HEK293 (cell line): ENCODE measurements at regions not wholly inside any gene's neighbourhood (a gene's known extent, or its start where the extent isn't known, plus 50 kb on each side); places are given as distances from the start of the nearest gene placed in this dataset.

Experiments used
- CTCF ChIA-PET: fragments of 350-600 bp; formaldehyde crosslinking; extraction: SDS; loops from one replicate; lab custom pipeline; 2021; ENCODE audit warnings: antibody characterized with exemption; lab: Yijun Ruan, JAX
- POLR2A ChIA-PET: fragments of 300-600 bp; formaldehyde crosslinking; extraction: SDS; loops from one replicate; lab custom pipeline; 2020; ENCODE audit warnings: antibody characterized with exemption, inconsistent platforms; lab: Yijun Ruan, JAX
- H3K27ac ChIP-seq: fragments of 200-500 bp; sonication (Bioruptor generic); 2 replicates; pipeline ENCODE4 v1.5.1; 2014; ENCODE audit warnings: low read depth, low read length, control low read depth, inconsistent platforms; ENCODE audit errors: extremely low read depth
- H3K36me3 ChIP-seq, 2 experiments: fragments of 200-500 bp in 1 of 2; sonication (Bioruptor generic) in 1 of 2; 1 replicate in 1 of 2; 2 replicates in 1 of 2; pipeline ENCODE4 v1.5.1; 2014 to 2017; ENCODE audit warnings: inconsistent platforms in 2 of 2, low read length in 2 of 2; ENCODE audit not compliant: control insufficient read depth in 2 of 2, insufficient read depth in 1 of 2
- H3K4me1 ChIP-seq: fragments of 200-500 bp; sonication (Bioruptor generic); 2 replicates; pipeline ENCODE4 v1.5.1; 2014; ENCODE audit warnings: mild to moderate bottlenecking, low read length, inconsistent platforms; ENCODE audit not compliant: control insufficient read depth, insufficient read depth
- H3K4me3 ChIP-seq: 2 replicates; pipeline ENCODE4 v1.5.1; 2011; ENCODE audit warnings: low read depth, mild to moderate bottlenecking, control low read depth, low read length, moderate library complexity
- H3K9me3 ChIP-seq: fragments of 200-500 bp; sonication (Bioruptor generic); 2 replicates; pipeline ENCODE4 v1.5.1; 2014; ENCODE audit warnings: low read depth, low read length, inconsistent platforms; ENCODE audit not compliant: control insufficient read depth, insufficient read depth
- BCL11A ChIP-seq: fragments of 450-650 bp; formaldehyde crosslinking; IDR thresholded peaks from 2 replicates; pipeline ENCODE4 v1.5.1; 2016; ENCODE audit warnings: low read depth, missing biosample characterization, missing genetic modification characterization
- MZF1 ChIP-seq: fragments of 450-650 bp; formaldehyde crosslinking; IDR thresholded peaks from 2 replicates; pipeline ENCODE4 v1.5.1; 2017; ENCODE audit warnings: missing biosample characterization, missing genetic modification characterization, borderline replicate concordance
- PATZ1 ChIP-seq: fragments of 450-650 bp; formaldehyde crosslinking; IDR thresholded peaks from 2 replicates; pipeline ENCODE4 v1.5.1; 2016; ENCODE audit warnings: missing biosample characterization, missing genetic modification characterization
- SALL2 ChIP-seq: fragments of 450-650 bp; formaldehyde crosslinking; IDR thresholded peaks from 2 replicates; pipeline ENCODE4 v1.5.0; 2017; ENCODE audit warnings: missing biosample characterization, mild to moderate bottlenecking, missing genetic modification characterization, borderline replicate concordance
- TRIM28 ChIP-seq: IDR thresholded peaks from 2 replicates; pipeline ENCODE4 v1.6.1; 2011; ENCODE audit warnings: low read length, control low read depth, borderline replicate concordance
- ZBTB6 ChIP-seq: fragments of 450-650 bp; formaldehyde crosslinking; IDR thresholded peaks from 2 replicates; pipeline ENCODE4 v1.5.1; 2017; ENCODE audit warnings: missing biosample characterization, missing genetic modification characterization
- ZNF112 ChIP-seq: fragments of 450-650 bp; formaldehyde crosslinking; IDR thresholded peaks from 2 replicates; pipeline ENCODE4 v1.5.0; 2017; ENCODE audit warnings: missing biosample characterization, missing genetic modification characterization
- ZNF19 ChIP-seq: fragments of 450-650 bp; formaldehyde crosslinking; IDR thresholded peaks from 2 replicates; pipeline ENCODE4; 2016; ENCODE audit warnings: missing biosample characterization, missing genetic modification characterization, low read depth
- ZNF214 ChIP-seq: fragments of 450-650 bp; formaldehyde crosslinking; IDR thresholded peaks from 2 replicates; pipeline ENCODE4 v1.5.1; 2017; ENCODE audit warnings: missing biosample characterization, mild to moderate bottlenecking, missing genetic modification characterization, borderline replicate concordance
- ZNF239 ChIP-seq: fragments of 450-650 bp; formaldehyde crosslinking; IDR thresholded peaks from 2 replicates; pipeline ENCODE4 v1.5.1; 2016; ENCODE audit warnings: missing biosample characterization, missing genetic modification characterization
- ZNF274 ChIP-seq, 2 experiments: fragments of 200-500 bp in 1 of 2; fragments of 450-650 bp in 1 of 2; sonication (Bioruptor generic) in 1 of 2; formaldehyde crosslinking in 1 of 2; IDR thresholded peaks; 2 replicates each; pipeline versions ENCODE4 v1.5.1 to v1.6.1; 2014 to 2016; ENCODE audit warnings: borderline replicate concordance in 1 of 2, inconsistent platforms in 1 of 2, low read length in 1 of 2, missing biosample characterization in 1 of 2, missing genetic modification characterization in 1 of 2
- ZNF354C ChIP-seq: fragments of 450-650 bp; formaldehyde crosslinking; IDR thresholded peaks from 2 replicates; pipeline ENCODE4 v1.5.1; 2016; ENCODE audit warnings: missing biosample characterization, missing genetic modification characterization, low read depth, borderline replicate concordance
- ZNF404 ChIP-seq: fragments of 450-650 bp; formaldehyde crosslinking; IDR thresholded peaks from 2 replicates; pipeline ENCODE4 v1.5.1; 2017; ENCODE audit warnings: missing biosample characterization, missing genetic modification characterization
- ZNF501 ChIP-seq: fragments of 450-650 bp; formaldehyde crosslinking; IDR thresholded peaks from 2 replicates; pipeline ENCODE4 v1.5.1; 2016; ENCODE audit warnings: missing biosample characterization, missing genetic modification characterization
- ZNF518A ChIP-seq: fragments of 450-650 bp; formaldehyde crosslinking; conservative IDR thresholded peaks from 2 replicates; pipeline ENCODE4 v1.5.1; 2016; ENCODE audit warnings: low read depth, missing biosample characterization, missing genetic modification characterization
- ZNF571 ChIP-seq: fragments of 450-650 bp; formaldehyde crosslinking; IDR thresholded peaks from 2 replicates; pipeline ENCODE4 v1.5.0; 2017; ENCODE audit warnings: missing biosample characterization, missing genetic modification characterization
- ZNF600 ChIP-seq: fragments of 450-650 bp; formaldehyde crosslinking; IDR thresholded peaks from 2 replicates; pipeline ENCODE4 v1.5.1; 2016; ENCODE audit warnings: missing biosample characterization, missing genetic modification characterization
- ZNF704 ChIP-seq: fragments of 450-650 bp; formaldehyde crosslinking; IDR thresholded peaks from 2 replicates; pipeline ENCODE4 v1.5.1; 2016; ENCODE audit warnings: missing biosample characterization, missing genetic modification characterization
- ZSCAN30 ChIP-seq: fragments of 450-650 bp; IDR thresholded peaks from 2 replicates; pipeline ENCODE4 v1.5.1; 2018; ENCODE audit warnings: missing biosample characterization, mild to moderate bottlenecking, missing genetic modification characterization, moderate library complexity
- ZSCAN5A ChIP-seq: fragments of 450-650 bp; formaldehyde crosslinking; IDR thresholded peaks from 2 replicates; pipeline ENCODE4 v1.5.1; 2016; ENCODE audit warnings: missing biosample characterization, missing genetic modification characterization

- H3K4me3 ChIP-seq, result no peak overlapping the region
- no peak for TF ChIP-seq ZNF214 (tag by site-specific recombination)
- no peak for TF ChIP-seq ZNF19 (tag by site-specific recombination)
- no peak for TF ChIP-seq ZNF354C
- no peak for TF ChIP-seq ZSCAN5A (tag by site-specific recombination)
- no peak for TF ChIP-seq MZF1 (tag by site-specific recombination)
- TF ChIP-seq ZSCAN30, result no peak
- TF ChIP-seq ZBTB6, result no peak
- TF ChIP-seq ZNF404, result no peak
- TF ChIP-seq, all 188 proteins: peak for 0
- CTCF ChIA-PET, result no interaction called here
- POLR2A ChIA-PET, result no interaction called here
- no peaks in the 10 kb centered on the region for H3K9me3 ChIP-seq
- H3K4me1 ChIP-seq, result no peaks in the 10 kb centered on the region
- H3K27ac ChIP-seq, result no peak overlapping the region
- H3K36me3 ChIP-seq, result no peaks in the 10 kb centered on the region
Measured at GRCh38 chr5:180411948-180412347, 58.8 kb upstream of the GFPT2 start.

- Histone ChIP-seq H3K9me3 (no peaks in the 10 kb centered on the region), H3K27ac (no peak overlapping the region), H3K36me3 (no peaks in the 10 kb centered on the region), H3K4me1 (no peaks in the 10 kb centered on the region), H3K4me3 (no peak overlapping the region)
- ChIA-PET CTCF (no interaction called here), POLR2A (no interaction called here)
- TF ChIP-seq ZNF239 (tag by site-specific recombination) (no peak), ZNF112 (tag by site-specific recombination) (no peak), TRIM28 (no peak), ZNF704 (tag by site-specific recombination) (no peak), PATZ1 (tag by site-specific recombination) (no peak), ZNF501 (no peak), ZNF600 (tag by site-specific recombination) (no peak)
Measured at GRCh38 chr5:180414176-180414575, 61.0 kb upstream of the GFPT2 start.

GRCh38 chr5:180421672-180422071, 68.5 kb upstream of the GFPT2 start:
- H3K4me3 ChIP-seq, result no peak overlapping the region
- no peaks in the 10 kb centered on the region for H3K36me3 ChIP-seq
- CTCF ChIA-PET, result no interaction called here
- H3K27ac ChIP-seq, result no peak overlapping the region
- no peaks in the 10 kb centered on the region for H3K9me3 ChIP-seq
- POLR2A ChIA-PET, result no interaction called here
- no peaks in the 10 kb centered on the region for H3K4me1 ChIP-seq
- no peak for TF ChIP-seq ZNF274 (IDR thresholded peaks at IDR 0.05; ENCODE audit: low read length)
- no peak for TF ChIP-seq ZNF274 (tag by site-specific recombination; IDR thresholded peaks at IDR 0.05; ENCODE audit: borderline replicate concordance)
- no peak for TF ChIP-seq ZNF571
- TF ChIP-seq BCL11A, result no peak
- no peak for TF ChIP-seq SALL2 (tag by site-specific recombination)
- TF ChIP-seq ZNF518A (tag by site-specific recombination), result no peak
